ENCODE measurements at regions not wholly inside any gene's neighbourhood (a gene's known extent, or its start where the extent isn't known, plus 50 kb on each side); places are given as distances from the start of the nearest gene placed in this dataset.

GRCh38 chr3:10585945-10586344 is 80.6 kb upstream of the ATP2B2 start:
- no peak for FAIRE-seq

- FAIRE-seq, result no peak
Observed at GRCh38 chr3:10594915-10595314, 89.5 kb upstream of the ATP2B2 start.

- FAIRE-seq, result no peak
Observed at GRCh38 chr3:10596746-10597448, 91.5 kb upstream of the ATP2B2 start.

GRCh38 chr3:10597733-10598132 is 92.3 kb upstream of the ATP2B2 start:
- no peak for FAIRE-seq

- no peak for FAIRE-seq
Observed at GRCh38 chr3:10599017-10599416, 93.6 kb upstream of the ATP2B2 start.

GRCh38 chr3:10599444-10599843 is 94.1 kb upstream of the ATP2B2 start:
- FAIRE-seq, result no peak

- FAIRE-seq, result no peak
Observed at GRCh38 chr3:10600296-10600714, 94.9 kb upstream of the ATP2B2 start.

GRCh38 chr3:10600726-10601125 is 95.3 kb upstream of the ATP2B2 start:
- FAIRE-seq, result no peak

GRCh38 chr3:10601151-10601856 is 95.9 kb upstream of the ATP2B2 start:
- no peak for FAIRE-seq

GRCh38 chr3:10601857-10602230 is 96.5 kb upstream of the ATP2B2 start:
- FAIRE-seq, result no peak

GRCh38 chr3:10602271-10602670 is 96.9 kb upstream of the ATP2B2 start:
- FAIRE-seq, result no peak

GRCh38 chr3:10602769-10603768 is 97.7 kb upstream of the ATP2B2 start:
- FAIRE-seq, result no peak

GRCh38 chr3:10609134-10609533 is 103.7 kb upstream of the ATP2B2 start:
- no peak for FAIRE-seq

GRCh38 chr3:10614168-10614567 is 108.8 kb upstream of the ATP2B2 start:
- FAIRE-seq, result no peak

GRCh38 chr3:10615715-10616114 is 110.3 kb upstream of the ATP2B2 start:
- no peak for FAIRE-seq

GRCh38 chr3:10616321-10616720 is 110.9 kb upstream of the ATP2B2 start:
- FAIRE-seq, result no peak

GRCh38 chr3:10619989-10620832 is 114.8 kb upstream of the ATP2B2 start:
- no peak for FAIRE-seq

- FAIRE-seq, result no peak
Observed at GRCh38 chr3:10620833-10621082, 115.4 kb upstream of the ATP2B2 start.

GRCh38 chr3:10623578-10624275 is 118.3 kb upstream of the ATP2B2 start:
- FAIRE-seq, result no peak

- FAIRE-seq, result no peak
Observed at GRCh38 chr3:10625323-10625722, 119.9 kb upstream of the ATP2B2 start.

- no peak for FAIRE-seq
Observed at GRCh38 chr3:10627884-10628572, 122.6 kb upstream of the ATP2B2 start.
